ENCODE measurements at regions not wholly inside any gene's neighbourhood (a gene's known extent, or its start where the extent isn't known, plus 50 kb on each side); places are given as distances from the start of the nearest gene placed in this dataset.

GRCh38 chr2:139196754-139197153 lies 416.6 kb upstream of the NXPH2 start:
- TF ChIP-seq CTCF (IDR thresholded peaks at IDR 0.05) (no peak), POLR2A (IDR thresholded peaks at IDR 0.05) (no peak)
